Astrocyte of the hippocampus (primary cell): ENCODE measurements at regions not wholly inside any gene's neighbourhood (a gene's known extent, or its start where the extent isn't known, plus 50 kb on each side); places are given as distances from the start of the nearest gene placed in this dataset.
"Not testable (repeated sequence)": the region's sequence is repeated elsewhere in the genome, so short reads cannot be mapped to it uniquely, and the experiment has no call there.

Experiments
- DNase-seq: peaks from one replicate; pipeline ENCODE4 v3.0.0; 2011; ENCODE audit warnings: low read depth, low spot score

- DNase-seq = no peak
Measured at GRCh38 chrX:76509775-76510174, 82.3 kb downstream of the MAGEE1 start.

- no peak for DNase-seq
Measured at GRCh38 chrX:76517544-76517943, 90.0 kb downstream of the MAGEE1 start.

- DNase-seq = no peak
Measured at GRCh38 chrX:76520273-76521054, 93.0 kb downstream of the MAGEE1 start.

GRCh38 chrX:76535675-76536074 is 108.2 kb downstream of the MAGEE1 start:
- not testable (repeated sequence) for DNase-seq

GRCh38 chrX:76538860-76539259 is 111.3 kb downstream of the MAGEE1 start:
- DNase-seq = no peak

GRCh38 chrX:76543381-76543780 is 115.9 kb downstream of the MAGEE1 start:
- DNase-seq = not testable (repeated sequence)

GRCh38 chrX:76550016-76550415 is 122.5 kb downstream of the MAGEE1 start:
- no peak for DNase-seq

GRCh38 chrX:76555269-76555668 is 127.8 kb downstream of the MAGEE1 start:
- no peak for DNase-seq

GRCh38 chrX:76555816-76556215 is 128.3 kb downstream of the MAGEE1 start:
- DNase-seq = peak; percentile 11

- not testable (repeated sequence) for DNase-seq
Measured at GRCh38 chrX:76564842-76565241, 137.3 kb downstream of the MAGEE1 start.

- no peak for DNase-seq
Measured at GRCh38 chrX:76605390-76605789, 177.9 kb downstream of the MAGEE1 start.

- no peak for DNase-seq
Measured at GRCh38 chrX:76617020-76617419, 189.5 kb downstream of the MAGEE1 start.

- no peak for DNase-seq
Measured at GRCh38 chrX:76643590-76643989, 216.1 kb downstream of the MAGEE1 start.

GRCh38 chrX:76651369-76651768 is 223.9 kb downstream of the MAGEE1 start:
- not testable (repeated sequence) for DNase-seq

GRCh38 chrX:76657499-76657898 is 230.0 kb downstream of the MAGEE1 start:
- DNase-seq = no peak
